ENCODE measurements at regions not wholly inside any gene's neighbourhood (a gene's known extent, or its start where the extent isn't known, plus 50 kb on each side); places are given as distances from the start of the nearest gene placed in this dataset.

- Mint-ChIP-seq H3K27me3 (peaks cover 6% of the 10 kb centered on the region), H3K27ac (no peak overlapping the region), H3K9me3 (no peaks in the 10 kb centered on the region), H3K4me3 (no peak overlapping the region), H3K36me3 (no peaks in the 10 kb centered on the region), H3K4me1 (ENCODE audit: unreplicated experiment) (peaks cover 11% of the 10 kb centered on the region)
- TF ChIP-seq CTCF (conservative IDR thresholded peaks at IDR 0.05), result peak; percentile 57
- no peak for DNase-seq (ENCODE audit: extremely low spot score, unreplicated experiment)
Measured at GRCh38 chr18:45441110-45441847, 174.0 kb upstream of the SLC14A2 start.

GRCh38 chr18:45444040-45444439, 171.2 kb upstream of the SLC14A2 start:
- no peak overlapping the region for H3K27ac Mint-ChIP-seq
- no peak for DNase-seq (ENCODE audit: extremely low spot score, unreplicated experiment)
- H3K9me3 Mint-ChIP-seq, result no peaks in the 10 kb centered on the region
- H3K4me1 Mint-ChIP-seq (ENCODE audit: unreplicated experiment), result peaks cover 23% of the 10 kb centered on the region
- no peak for TF ChIP-seq CTCF (conservative IDR thresholded peaks at IDR 0.05)
- no peak overlapping the region for H3K4me3 Mint-ChIP-seq
- peaks cover 6% of the 10 kb centered on the region for H3K27me3 Mint-ChIP-seq
- no peaks in the 10 kb centered on the region for H3K36me3 Mint-ChIP-seq

GRCh38 chr18:45447355-45448265, 167.7 kb upstream of the SLC14A2 start:
- Mint-ChIP-seq H3K36me3 (no peaks in the 10 kb centered on the region), H3K27ac (no peak overlapping the region), H3K9me3 (no peaks in the 10 kb centered on the region), H3K4me1 (ENCODE audit: unreplicated experiment) (peaks cover 35% of the 10 kb centered on the region), H3K27me3 (peaks cover 6% of the 10 kb centered on the region), H3K4me3 (no peak overlapping the region)
- no peak for DNase-seq (ENCODE audit: extremely low spot score, unreplicated experiment)
- TF ChIP-seq CTCF (conservative IDR thresholded peaks at IDR 0.05), result no peak

- no peak overlapping the region for H3K4me3 Mint-ChIP-seq
- H3K4me1 Mint-ChIP-seq (ENCODE audit: unreplicated experiment), result peaks cover 35% of the 10 kb centered on the region
- H3K27me3 Mint-ChIP-seq, result peaks cover 3% of the 10 kb centered on the region
- no peaks in the 10 kb centered on the region for H3K36me3 Mint-ChIP-seq
- TF ChIP-seq CTCF (conservative IDR thresholded peaks at IDR 0.05), result no peak
- H3K9me3 Mint-ChIP-seq, result no peaks in the 10 kb centered on the region
- peak overlapping the region; percentile 1 for H3K27ac Mint-ChIP-seq
- no peak for DNase-seq (ENCODE audit: extremely low spot score, unreplicated experiment)
Measured at GRCh38 chr18:45448871-45449270, 166.4 kb upstream of the SLC14A2 start.

GRCh38 chr18:45449418-45450227, 165.7 kb upstream of the SLC14A2 start:
- H3K9me3 Mint-ChIP-seq, result no peaks in the 10 kb centered on the region
- no peak overlapping the region for H3K4me3 Mint-ChIP-seq
- H3K4me1 Mint-ChIP-seq (ENCODE audit: unreplicated experiment), result peaks cover 35% of the 10 kb centered on the region
- TF ChIP-seq CTCF (conservative IDR thresholded peaks at IDR 0.05), result no peak
- H3K27ac Mint-ChIP-seq, result no peak overlapping the region
- no peaks in the 10 kb centered on the region for H3K36me3 Mint-ChIP-seq
- no peak for DNase-seq (ENCODE audit: extremely low spot score, unreplicated experiment)
- H3K27me3 Mint-ChIP-seq, result peaks cover 3% of the 10 kb centered on the region
